HG02981 (cell line): ENCODE measurements at regions not wholly inside any gene's neighbourhood (a gene's known extent, or its start where the extent isn't known, plus 50 kb on each side); places are given as distances from the start of the nearest gene placed in this dataset.
"Not testable (repeated sequence)": the region's sequence is repeated elsewhere in the genome, so short reads cannot be mapped to it uniquely, and the experiment has no call there.

Experiments used
- ATAC-seq: cut with Tn5 transposase; IDR thresholded peaks from one replicate; pipeline ENCODE4 v1.9.1; 2021; ENCODE audit warnings: mild to moderate bottlenecking, moderate library complexity; ENCODE audit not compliant: unreplicated experiment

GRCh38 chr12:74676955-74677354 lies 139.3 kb downstream of the ATXN7L3B start:
- not testable (repeated sequence) for ATAC-seq

DNA sequence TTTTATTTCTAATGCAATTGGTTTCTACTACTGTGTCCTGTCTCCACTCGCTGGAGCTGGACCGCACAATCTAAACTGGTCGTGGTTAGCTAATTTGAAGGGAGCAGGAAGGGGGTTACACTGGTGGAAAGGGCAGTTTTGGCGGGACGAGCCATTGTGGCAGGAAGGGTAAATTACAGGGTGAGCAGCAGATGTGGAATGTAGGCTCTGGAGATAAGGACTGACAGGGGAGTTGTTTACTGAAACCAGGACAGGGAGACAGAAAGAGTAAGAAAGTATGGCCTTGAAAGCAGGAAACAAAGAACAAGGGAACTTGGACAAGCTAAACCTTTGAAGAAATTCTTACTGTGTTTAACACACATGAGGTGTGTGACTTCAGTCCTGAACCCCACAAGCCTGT lies 147.8 kb downstream of the ATXN7L3B start:
- no peak for ATAC-seq

- ATAC-seq: no peak
Observed at GRCh38 chr12:74689071-74689655, 151.5 kb downstream of the ATXN7L3B start.

DNA sequence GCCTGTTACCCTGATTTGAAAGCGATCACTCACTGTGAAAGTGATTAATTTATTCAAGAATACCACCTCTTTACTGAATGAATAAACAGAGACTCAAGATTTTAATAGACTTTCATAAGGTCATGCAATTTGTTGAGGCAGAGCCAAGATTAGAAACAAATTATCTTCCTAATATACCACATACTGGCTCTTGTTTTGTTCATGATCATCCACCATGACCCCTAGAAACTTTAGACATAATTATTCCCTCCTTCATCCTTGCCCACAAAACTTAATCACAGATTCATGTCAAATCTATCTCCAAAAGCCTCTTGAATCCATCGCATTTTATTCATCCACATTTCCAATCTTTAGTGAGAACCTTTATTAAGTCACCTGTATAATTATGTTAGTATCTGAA lies 152.3 kb downstream of the ATXN7L3B start:
- no peak for ATAC-seq

DNA sequence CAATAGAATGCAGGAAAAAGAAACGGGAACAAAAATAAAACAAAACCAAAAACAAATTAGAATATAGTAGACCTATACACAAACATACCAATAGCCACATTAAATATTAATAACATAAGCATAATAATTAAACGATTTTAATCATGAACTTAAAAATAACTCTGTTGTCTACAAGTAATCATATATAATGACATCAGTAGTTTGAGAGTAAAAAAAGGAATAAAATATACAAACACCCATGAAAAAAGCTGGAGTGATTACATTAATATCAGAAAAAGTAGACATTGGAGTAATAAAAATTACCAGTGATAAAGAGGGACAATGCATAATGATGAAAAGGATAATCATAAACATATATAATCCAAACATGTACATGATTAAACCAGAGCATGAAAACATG lies 181.8 kb downstream of the ATXN7L3B start:
- no peak for ATAC-seq

DNA sequence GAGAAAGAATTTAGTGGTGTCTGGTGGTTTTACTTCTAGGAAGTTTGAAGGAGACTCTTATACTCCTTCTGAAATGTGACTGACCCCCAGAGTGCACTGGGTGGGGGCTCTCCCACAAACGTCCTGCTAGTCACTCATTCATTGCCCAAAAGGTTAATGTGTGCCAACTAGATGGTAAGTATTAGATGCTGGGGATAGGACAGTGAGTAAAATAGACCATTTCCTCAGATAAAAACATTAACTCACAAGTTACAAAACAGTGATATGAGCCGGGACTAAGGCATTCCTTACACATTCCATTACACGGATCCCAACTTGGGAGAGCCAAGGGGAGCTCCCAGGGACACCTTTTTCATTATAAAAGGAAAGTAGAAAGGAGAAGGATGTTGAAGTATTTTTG lies 185.1 kb downstream of the ATXN7L3B start:
- no peak for ATAC-seq

DNA sequence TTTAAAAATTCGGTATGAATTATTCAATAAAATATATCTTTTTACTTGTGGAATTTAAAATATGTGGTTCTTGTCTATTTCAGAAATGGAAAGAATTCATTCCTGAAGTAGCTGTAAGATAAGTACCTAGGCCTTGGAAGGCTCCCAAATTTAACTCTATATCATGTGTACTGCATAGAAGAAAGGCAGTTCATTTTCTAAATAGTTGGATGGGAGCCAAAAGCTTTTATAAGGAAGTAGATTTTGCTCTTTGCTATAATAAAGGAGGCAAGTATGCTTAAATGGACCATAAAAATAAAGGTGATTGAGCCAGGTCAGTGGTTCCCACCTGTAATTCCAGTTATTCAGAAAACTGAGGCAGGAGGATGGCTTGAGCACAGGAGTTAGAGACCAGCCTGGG lies 187.5 kb downstream of the ATXN7L3B start:
- no peak for ATAC-seq

DNA sequence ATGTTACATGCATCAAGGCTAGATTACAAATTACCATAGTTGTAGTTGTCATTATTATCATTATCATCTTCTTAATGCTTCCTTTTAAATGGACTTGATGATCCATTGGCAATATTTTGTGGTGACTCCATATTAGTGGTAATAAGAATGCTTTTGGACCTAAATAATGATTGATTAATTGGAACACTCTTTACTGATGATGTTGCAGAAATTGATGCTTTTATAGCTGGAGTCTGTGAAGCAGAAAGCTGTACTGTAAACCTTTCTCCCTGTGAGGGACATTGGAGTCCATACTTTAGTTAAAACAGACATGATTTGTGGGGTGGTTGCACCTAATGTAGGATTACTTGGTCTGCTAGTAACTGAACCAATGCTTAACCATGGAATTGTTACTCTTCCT lies 190.4 kb downstream of the ATXN7L3B start:
- no peak for ATAC-seq

GRCh38 chr12:74732164-74732784 lies 194.6 kb downstream of the ATXN7L3B start:
- ATAC-seq: no peak

- ATAC-seq: no peak
Observed at GRCh38 chr12:74732826-74733225, 195.2 kb downstream of the ATXN7L3B start.

- ATAC-seq: no peak
Observed at GRCh38 chr12:74741112-74741511, 203.5 kb downstream of the ATXN7L3B start.

DNA sequence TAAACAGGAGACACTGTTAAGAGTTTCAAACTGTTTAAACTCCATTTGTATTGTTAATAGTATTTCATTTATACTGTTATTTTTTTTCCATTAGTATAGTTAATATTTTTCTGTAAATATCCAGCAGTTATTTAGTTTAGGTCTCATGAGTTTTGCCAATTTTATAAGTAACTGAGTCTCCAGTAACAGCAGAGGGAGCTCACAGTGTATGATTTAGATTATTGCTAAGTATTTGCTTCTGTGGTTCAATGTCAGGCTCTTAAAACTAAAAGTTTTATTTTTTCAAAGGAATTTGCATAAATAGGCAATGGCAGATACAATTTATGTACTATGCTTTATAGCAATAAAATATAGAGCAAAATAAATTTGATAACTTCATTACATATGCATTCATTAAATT lies 209.7 kb downstream of the ATXN7L3B start:
- no peak for ATAC-seq

- ATAC-seq: no peak
Observed at GRCh38 chr12:74751441-74751840, 213.8 kb downstream of the ATXN7L3B start.

DNA sequence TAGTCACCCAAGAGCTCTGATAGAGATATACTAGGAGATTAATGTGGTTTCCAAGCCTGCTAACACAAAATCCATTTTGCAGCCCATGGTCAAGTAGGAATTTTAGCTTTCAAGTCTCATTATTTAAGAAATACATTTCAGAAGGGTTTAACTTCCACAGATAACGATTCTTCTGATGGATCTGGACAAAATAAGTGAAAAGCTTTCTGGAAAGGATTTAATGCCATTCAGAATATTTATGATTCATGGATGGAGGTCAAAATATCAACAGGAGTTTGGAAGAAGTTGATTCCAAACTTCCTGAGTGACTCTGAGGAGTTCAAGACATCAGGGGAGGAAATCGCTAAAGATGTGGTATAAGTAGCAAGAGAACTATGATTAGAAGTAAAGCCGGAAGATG lies 214.6 kb downstream of the ATXN7L3B start:
- ATAC-seq: no peak

DNA sequence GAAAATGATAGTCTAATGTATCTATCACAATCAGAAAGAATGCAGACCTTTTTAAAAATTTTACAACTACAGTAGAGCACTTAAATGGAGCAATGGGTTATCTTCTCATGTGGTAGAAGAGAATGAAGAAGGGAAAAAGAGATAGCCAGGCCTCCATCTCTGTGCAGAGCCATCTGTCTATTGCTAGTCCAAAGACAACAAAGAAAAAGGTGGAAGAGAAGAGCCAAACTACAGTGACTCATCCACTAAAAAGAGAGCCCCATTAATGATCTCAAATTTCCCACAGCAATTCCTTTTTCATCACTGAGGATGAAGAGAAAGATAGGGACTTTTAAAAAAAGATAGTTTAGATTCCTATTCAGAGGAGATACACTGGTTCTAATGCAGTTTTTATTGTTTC lies 232.9 kb downstream of the ATXN7L3B start:
- ATAC-seq: no peak

- no peak for ATAC-seq
Observed at GRCh38 chr12:74775276-74775675, 237.6 kb downstream of the ATXN7L3B start.

DNA sequence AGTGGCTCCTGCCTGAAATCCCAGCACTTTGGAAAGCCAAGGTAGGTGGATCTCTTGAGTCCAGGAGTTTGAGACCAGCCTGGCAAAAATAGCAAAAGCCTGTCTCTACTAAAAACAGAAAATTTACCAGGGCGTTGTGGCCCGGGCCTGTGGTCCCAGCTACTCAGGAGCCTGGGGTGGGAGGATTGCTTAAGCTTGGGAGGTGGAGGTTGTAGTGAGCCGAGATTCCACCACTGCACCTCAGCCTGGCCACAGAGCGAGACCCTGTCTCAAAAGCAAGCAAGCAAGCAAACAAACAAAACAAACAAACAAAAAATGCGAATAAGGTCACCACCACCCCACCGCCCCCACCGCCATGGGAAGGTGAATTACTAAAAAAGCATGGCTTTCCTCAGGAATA lies 238.7 kb downstream of the ATXN7L3B start:
- ATAC-seq: no peak

- no peak for ATAC-seq
Observed at GRCh38 chr12:74780182-74780849, 242.7 kb downstream of the ATXN7L3B start.

DNA sequence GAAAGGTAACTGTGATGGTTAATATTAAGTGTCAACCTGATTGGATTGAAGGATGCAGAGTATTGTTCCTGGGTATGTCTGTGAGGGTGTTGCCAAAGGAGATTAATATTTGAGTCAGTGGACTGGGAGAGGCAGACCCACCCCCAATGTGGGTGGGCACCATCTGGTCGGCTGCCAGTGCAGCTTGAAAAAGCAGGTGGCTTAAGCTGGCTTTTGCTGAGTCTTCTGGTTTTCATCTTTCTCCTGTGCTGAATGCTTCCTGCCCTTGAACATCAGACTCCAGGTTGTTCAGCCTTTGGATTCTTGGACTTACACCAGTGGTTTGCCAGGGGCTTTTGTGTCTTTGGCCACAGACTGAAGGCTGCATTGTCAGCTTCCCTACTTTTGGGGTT lies 243.2 kb downstream of the ATXN7L3B start:
- ATAC-seq: not testable (repeated sequence)

- no peak for ATAC-seq
Observed at GRCh38 chr12:74781991-74782485, 244.4 kb downstream of the ATXN7L3B start.

DNA sequence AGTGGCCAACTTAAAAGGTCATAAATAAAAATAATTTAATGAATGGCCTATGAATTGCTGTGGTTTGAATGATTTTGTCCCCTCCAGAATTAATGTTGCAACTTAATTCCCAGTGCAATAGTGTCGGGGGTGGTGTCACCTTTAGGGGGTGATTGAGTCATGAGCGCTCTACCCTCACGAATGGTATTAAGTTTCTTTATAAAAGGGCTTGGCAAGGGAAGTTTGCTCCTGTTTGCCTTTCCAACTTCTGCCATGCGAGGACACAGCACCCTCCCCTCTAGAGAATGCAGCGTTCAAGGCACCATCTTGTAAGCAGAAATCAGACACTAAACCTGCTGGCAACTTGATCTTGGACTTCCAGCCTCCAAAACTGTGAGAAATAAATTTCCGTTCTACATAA lies 253.3 kb downstream of the ATXN7L3B start:
- ATAC-seq: no peak

- ATAC-seq: no peak
Observed at GRCh38 chr12:74791365-74791764, 253.7 kb downstream of the ATXN7L3B start.
